ENCODE measurements at regions not wholly inside any gene's neighbourhood (a gene's known extent, or its start where the extent isn't known, plus 50 kb on each side); places are given as distances from the start of the nearest gene placed in this dataset.

DNA sequence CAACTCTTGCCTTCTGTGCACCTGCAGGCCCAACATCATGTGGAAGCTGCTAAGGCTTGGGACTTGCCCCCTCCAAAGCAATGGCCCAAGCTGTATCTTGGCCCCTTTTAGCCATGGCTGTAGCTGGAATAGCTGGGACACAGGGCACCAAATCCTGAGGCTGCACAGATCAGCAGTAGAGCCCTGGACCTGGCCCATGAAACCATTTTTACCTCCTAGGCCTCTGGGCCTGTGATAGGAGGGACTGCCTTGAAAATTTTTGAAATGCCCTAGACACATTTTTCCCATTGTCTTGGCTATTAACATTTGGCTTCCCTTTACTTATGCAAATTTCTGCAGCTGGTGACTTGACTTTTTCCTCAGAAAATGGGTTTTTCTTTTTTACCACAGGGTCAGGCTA, 68.7 kb downstream of the ING1 start:
- TF ChIP-seq, protein P1, sequence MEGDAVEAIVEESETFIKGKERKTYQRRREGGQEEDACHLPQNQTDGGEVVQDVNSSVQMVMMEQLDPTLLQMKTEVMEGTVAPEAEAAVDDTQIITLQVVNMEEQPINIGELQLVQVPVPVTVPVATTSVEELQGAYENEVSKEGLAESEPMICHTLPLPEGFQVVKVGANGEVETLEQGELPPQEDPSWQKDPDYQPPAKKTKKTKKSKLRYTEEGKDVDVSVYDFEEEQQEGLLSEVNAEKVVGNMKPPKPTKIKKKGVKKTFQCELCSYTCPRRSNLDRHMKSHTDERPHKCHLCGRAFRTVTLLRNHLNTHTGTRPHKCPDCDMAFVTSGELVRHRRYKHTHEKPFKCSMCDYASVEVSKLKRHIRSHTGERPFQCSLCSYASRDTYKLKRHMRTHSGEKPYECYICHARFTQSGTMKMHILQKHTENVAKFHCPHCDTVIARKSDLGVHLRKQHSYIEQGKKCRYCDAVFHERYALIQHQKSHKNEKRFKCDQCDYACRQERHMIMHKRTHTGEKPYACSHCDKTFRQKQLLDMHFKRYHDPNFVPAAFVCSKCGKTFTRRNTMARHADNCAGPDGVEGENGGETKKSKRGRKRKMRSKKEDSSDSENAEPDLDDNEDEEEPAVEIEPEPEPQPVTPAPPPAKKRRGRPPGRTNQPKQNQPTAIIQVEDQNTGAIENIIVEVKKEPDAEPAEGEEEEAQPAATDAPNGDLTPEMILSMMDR (conservative IDR thresholded peaks at IDR 0.05; ENCODE audit: low read depth, low read length): no peak
- no peak for TF ChIP-seq EZH2 (IDR thresholded peaks at IDR 0.05; ENCODE audit: borderline replicate concordance, low read depth, low read length, poor library complexity, severe bottlenecking)
